Choroid plexus epithelial cell (primary cell): ENCODE measurements at regions not wholly inside any gene's neighbourhood (a gene's known extent, or its start where the extent isn't known, plus 50 kb on each side); places are given as distances from the start of the nearest gene placed in this dataset.
A peak's percentile ranks its signal among the peaks of the same experiment; 100 is the strongest.

Source experiments
- DNase-seq: peaks from one replicate; pipeline ENCODE4 v3.0.0-alpha.2; 2010; ENCODE audit warnings: low read depth
- H3K4me3 ChIP-seq: 2 replicates; pipeline ENCODE4 v1.5.1; 2011; ENCODE audit warnings: low read depth, mild to moderate bottlenecking, control low read depth, low read length, moderate library complexity
- TF ChIP-seq, protein P1 (sequence below): conservative IDR thresholded peaks from 2 replicates; pipeline ENCODE4 v1.5.1; 2011; ENCODE audit warnings: low read depth, mild to moderate bottlenecking, control low read depth, inconsistent platforms, low read length, moderate library complexity

DNA sequence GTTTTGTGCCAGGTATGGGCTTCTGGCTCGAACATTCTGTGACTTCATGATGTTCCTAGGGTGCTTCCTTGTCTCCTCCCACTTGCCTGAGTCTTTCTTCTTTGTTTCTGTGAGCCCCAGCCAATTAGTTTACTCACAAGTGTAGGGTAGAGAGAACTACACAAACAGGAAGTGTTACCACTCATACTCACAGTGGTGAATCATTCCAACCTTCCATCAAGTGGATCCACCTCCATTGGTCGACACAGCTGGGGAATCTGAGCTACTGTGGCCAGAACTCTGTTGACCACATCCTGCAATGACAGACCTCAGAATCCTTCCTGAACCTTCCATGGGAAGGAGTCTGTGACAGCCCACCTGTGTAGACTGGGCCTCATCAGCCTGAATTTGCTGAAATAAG is 76.8 kb downstream of the UNC5CL start:
- DNase-seq: peak; percentile 81
- TF ChIP-seq, protein P1, sequence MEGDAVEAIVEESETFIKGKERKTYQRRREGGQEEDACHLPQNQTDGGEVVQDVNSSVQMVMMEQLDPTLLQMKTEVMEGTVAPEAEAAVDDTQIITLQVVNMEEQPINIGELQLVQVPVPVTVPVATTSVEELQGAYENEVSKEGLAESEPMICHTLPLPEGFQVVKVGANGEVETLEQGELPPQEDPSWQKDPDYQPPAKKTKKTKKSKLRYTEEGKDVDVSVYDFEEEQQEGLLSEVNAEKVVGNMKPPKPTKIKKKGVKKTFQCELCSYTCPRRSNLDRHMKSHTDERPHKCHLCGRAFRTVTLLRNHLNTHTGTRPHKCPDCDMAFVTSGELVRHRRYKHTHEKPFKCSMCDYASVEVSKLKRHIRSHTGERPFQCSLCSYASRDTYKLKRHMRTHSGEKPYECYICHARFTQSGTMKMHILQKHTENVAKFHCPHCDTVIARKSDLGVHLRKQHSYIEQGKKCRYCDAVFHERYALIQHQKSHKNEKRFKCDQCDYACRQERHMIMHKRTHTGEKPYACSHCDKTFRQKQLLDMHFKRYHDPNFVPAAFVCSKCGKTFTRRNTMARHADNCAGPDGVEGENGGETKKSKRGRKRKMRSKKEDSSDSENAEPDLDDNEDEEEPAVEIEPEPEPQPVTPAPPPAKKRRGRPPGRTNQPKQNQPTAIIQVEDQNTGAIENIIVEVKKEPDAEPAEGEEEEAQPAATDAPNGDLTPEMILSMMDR: no peak
- no peak overlapping the region for H3K4me3 ChIP-seq

DNA sequence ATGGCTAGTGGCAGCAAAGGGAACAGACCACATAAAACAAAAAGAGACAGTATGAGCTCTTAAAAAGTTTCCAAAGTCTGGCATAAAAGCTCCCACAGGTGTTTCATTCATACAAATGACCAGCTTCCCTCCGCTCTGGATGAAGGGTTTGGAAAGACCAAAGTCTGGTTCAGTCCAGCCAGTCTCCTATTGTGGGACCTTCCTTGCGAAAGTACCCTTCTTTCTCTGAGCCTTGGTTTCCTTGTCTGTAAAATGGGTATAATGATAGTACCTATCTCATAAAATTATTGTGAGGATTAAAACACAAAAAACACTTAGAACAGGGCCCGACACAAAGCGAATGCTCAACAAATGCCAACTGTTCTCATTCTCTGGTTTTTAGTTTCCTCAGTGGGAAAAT is 77.2 kb downstream of the UNC5CL start:
- TF ChIP-seq, protein P1: no peak
- DNase-seq: no peak
- no peak overlapping the region for H3K4me3 ChIP-seq

DNA sequence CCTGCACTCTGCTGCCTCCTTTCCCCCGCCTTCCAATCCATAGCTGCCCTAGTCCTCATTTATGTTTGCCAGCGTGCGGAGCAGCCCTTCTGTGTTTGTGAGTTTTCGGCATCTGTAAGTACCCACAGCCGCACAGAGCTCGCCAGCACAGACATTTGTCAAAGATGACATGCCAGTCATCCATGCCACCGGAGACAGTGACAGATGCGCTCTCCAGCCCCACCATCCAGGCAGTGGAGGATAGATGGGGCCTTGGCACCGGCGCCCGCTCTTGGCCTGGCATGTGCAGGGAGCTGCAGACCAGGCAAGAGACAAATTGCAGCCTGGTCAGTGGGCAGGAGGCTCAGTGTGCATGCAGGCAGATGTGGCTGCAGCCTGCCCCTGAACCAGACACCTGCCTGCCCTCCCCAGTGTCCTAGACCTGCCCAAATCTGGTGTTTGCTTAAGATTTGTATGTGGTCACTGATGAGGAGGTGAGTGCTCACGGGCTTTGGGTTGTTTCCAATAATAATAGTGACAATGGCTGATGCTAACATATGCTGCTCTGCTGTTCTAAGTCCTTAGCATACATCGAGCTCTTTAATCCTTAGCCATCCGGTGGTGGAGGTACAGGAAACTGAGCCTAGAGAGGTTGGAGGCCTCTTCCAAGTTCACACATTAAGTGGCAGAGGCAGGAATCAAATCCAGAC is 78.1 kb downstream of the UNC5CL start:
- H3K4me3 ChIP-seq: no peak overlapping the region
- DNase-seq: no peak
- TF ChIP-seq, protein P1: no peak

DNA sequence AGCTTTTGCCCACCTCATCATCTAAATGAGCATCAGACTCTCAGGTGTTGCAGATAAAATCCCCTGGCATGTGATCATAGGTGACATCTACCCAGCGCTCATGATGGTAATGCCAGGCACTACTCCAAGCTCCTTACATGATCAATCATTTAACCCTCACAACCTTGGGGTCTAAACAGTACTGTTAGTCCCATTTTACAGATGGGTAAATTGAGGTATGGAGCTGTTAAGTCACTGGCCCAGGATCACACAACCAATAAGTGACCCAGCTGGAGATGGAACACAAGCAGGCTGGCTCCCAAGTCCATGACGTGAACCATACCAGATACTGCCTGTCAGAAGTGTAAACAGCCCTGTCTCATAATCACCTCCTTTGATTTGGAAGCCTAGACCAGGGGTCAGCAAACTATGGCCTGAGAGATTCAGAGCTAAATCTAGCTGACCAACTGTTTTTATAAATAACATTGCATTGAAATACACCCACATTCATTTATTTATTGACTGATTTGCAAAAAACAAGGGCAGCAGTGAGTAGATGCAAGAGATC is 79.2 kb downstream of the UNC5CL start:
- TF ChIP-seq, protein P1: no peak
- H3K4me3 ChIP-seq: no peak overlapping the region
- DNase-seq: no peak

GRCh38 chr6:40958738-40959137 is 80.3 kb downstream of the UNC5CL start:
- no peak overlapping the region for H3K4me3 ChIP-seq
- peak; percentile 13 for DNase-seq
- TF ChIP-seq, protein P1: no peak

DNA sequence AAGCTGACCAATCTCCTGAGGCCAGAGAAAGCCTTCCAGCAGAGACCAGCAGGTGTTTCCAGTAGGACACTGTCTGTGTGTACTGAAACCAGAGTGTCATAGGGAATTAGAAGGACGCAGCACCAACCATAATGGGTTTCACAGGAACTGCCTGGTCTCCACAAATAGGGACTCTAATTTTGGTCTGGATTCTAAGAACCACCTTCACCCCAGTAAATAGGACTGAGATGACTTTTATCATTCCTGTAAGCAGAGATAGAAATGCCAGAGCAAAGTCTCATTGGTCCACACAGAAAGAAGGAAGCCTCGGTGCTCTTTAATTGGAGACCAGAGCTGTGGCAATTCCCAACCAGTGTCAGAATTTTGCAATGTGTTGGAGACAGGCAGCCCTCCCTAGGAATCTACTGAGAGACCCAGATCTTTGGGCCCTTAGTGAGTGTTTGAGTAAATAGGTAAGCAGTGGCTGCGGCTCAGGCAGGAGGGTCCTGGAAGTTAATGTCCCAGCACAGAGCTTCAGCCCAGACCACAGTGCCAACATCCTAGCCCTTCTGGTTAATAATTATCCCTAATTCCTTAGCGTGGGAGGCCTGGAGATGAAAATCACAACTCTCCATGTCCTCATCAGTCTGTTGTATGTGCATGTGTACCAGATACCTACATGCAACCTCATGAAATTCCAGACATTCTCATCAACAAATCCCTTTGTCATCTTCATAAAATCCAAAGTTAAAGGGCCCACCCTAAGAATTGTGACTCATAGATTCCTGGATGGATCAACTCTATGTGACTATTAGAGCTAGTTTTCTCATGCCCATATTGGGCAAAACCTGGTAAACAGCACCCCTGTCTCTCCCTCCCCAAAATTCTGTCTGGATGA is 81.2 kb downstream of the UNC5CL start:
- TF ChIP-seq, protein P1: no peak
- no peak overlapping the region for H3K4me3 ChIP-seq
- DNase-seq: peak; percentile 35
